H1 (cell line): ENCODE measurements at regions not wholly inside any gene's neighbourhood (a gene's known extent, or its start where the extent isn't known, plus 50 kb on each side); places are given as distances from the start of the nearest gene placed in this dataset.

Experiments
- TF ChIP-seq, protein P1 (sequence below): fragments of 300-600 bp; sonication (generic); IDR thresholded peaks from 2 replicates; pipeline ENCODE4 v1.7.1; 2012; ENCODE audit warnings: low read length, moderate library complexity, mild to moderate bottlenecking, inconsistent platforms; ENCODE audit not compliant: insufficient replicate concordance

GRCh38 chr10:78893217-78893616 lies 175.5 kb upstream of the ZMIZ1 start (continued):
- TF ChIP-seq, protein P1, sequence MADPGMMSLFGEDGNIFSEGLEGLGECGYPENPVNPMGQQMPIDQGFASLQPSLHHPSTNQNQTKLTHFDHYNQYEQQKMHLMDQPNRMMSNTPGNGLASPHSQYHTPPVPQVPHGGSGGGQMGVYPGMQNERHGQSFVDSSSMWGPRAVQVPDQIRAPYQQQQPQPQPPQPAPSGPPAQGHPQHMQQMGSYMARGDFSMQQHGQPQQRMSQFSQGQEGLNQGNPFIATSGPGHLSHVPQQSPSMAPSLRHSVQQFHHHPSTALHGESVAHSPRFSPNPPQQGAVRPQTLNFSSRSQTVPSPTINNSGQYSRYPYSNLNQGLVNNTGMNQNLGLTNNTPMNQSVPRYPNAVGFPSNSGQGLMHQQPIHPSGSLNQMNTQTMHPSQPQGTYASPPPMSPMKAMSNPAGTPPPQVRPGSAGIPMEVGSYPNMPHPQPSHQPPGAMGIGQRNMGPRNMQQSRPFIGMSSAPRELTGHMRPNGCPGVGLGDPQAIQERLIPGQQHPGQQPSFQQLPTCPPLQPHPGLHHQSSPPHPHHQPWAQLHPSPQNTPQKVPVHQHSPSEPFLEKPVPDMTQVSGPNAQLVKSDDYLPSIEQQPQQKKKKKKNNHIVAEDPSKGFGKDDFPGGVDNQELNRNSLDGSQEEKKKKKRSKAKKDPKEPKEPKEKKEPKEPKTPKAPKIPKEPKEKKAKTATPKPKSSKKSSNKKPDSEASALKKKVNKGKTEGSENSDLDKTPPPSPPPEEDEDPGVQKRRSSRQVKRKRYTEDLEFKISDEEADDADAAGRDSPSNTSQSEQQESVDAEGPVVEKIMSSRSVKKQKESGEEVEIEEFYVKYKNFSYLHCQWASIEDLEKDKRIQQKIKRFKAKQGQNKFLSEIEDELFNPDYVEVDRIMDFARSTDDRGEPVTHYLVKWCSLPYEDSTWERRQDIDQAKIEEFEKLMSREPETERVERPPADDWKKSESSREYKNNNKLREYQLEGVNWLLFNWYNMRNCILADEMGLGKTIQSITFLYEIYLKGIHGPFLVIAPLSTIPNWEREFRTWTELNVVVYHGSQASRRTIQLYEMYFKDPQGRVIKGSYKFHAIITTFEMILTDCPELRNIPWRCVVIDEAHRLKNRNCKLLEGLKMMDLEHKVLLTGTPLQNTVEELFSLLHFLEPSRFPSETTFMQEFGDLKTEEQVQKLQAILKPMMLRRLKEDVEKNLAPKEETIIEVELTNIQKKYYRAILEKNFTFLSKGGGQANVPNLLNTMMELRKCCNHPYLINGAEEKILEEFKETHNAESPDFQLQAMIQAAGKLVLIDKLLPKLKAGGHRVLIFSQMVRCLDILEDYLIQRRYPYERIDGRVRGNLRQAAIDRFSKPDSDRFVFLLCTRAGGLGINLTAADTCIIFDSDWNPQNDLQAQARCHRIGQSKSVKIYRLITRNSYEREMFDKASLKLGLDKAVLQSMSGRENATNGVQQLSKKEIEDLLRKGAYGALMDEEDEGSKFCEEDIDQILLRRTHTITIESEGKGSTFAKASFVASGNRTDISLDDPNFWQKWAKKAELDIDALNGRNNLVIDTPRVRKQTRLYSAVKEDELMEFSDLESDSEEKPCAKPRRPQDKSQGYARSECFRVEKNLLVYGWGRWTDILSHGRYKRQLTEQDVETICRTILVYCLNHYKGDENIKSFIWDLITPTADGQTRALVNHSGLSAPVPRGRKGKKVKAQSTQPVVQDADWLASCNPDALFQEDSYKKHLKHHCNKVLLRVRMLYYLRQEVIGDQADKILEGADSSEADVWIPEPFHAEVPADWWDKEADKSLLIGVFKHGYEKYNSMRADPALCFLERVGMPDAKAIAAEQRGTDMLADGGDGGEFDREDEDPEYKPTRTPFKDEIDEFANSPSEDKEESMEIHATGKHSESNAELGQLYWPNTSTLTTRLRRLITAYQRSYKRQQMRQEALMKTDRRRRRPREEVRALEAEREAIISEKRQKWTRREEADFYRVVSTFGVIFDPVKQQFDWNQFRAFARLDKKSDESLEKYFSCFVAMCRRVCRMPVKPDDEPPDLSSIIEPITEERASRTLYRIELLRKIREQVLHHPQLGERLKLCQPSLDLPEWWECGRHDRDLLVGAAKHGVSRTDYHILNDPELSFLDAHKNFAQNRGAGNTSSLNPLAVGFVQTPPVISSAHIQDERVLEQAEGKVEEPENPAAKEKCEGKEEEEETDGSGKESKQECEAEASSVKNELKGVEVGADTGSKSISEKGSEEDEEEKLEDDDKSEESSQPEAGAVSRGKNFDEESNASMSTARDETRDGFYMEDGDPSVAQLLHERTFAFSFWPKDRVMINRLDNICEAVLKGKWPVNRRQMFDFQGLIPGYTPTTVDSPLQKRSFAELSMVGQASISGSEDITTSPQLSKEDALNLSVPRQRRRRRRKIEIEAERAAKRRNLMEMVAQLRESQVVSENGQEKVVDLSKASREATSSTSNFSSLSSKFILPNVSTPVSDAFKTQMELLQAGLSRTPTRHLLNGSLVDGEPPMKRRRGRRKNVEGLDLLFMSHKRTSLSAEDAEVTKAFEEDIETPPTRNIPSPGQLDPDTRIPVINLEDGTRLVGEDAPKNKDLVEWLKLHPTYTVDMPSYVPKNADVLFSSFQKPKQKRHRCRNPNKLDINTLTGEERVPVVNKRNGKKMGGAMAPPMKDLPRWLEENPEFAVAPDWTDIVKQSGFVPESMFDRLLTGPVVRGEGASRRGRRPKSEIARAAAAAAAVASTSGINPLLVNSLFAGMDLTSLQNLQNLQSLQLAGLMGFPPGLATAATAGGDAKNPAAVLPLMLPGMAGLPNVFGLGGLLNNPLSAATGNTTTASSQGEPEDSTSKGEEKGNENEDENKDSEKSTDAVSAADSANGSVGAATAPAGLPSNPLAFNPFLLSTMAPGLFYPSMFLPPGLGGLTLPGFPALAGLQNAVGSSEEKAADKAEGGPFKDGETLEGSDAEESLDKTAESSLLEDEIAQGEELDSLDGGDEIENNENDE, result no peak
